ACC112 (cell line): ENCODE measurements at regions not wholly inside any gene's neighbourhood (a gene's known extent, or its start where the extent isn't known, plus 50 kb on each side); places are given as distances from the start of the nearest gene placed in this dataset.
"Not testable (repeated sequence)": the region's sequence is repeated elsewhere in the genome, so short reads cannot be mapped to it uniquely, and the experiment has no call there.

Source experiments
- H2AFZ ChIP-seq: fragments of 200-600 bp; sonication (generic); one replicate; pipeline ENCODE4 v1.6.0; 2017; ENCODE audit warnings: antibody characterized with exemption, low read length; ENCODE audit not compliant: unreplicated experiment
- H3K27ac ChIP-seq: fragments of 200-600 bp; sonication (generic); 2 replicates; pipeline ENCODE4 v1.5.1; 2014; ENCODE audit warnings: low read depth, mild to moderate bottlenecking, antibody characterized with exemption, low read length, moderate library complexity
- H3K27me3 ChIP-seq: fragments of 200-600 bp; sonication (generic); 2 replicates; pipeline ENCODE4 v1.6.1; 2014; ENCODE audit warnings: mild to moderate bottlenecking, antibody characterized with exemption, low read length, moderate library complexity, mixed read lengths; ENCODE audit not compliant: insufficient read depth
- H3K36me3 ChIP-seq: fragments of 200-600 bp; sonication (generic); 2 replicates; pipeline ENCODE4 v1.6.1; 2016; ENCODE audit warnings: mild to moderate bottlenecking, antibody characterized with exemption, low read length, moderate library complexity, mixed read lengths; ENCODE audit not compliant: insufficient read depth
- H3K4me1 ChIP-seq: fragments of 200-600 bp; sonication (generic); one replicate; pipeline ENCODE4 v1.6.1; 2016; ENCODE audit warnings: low read length, mixed read lengths; ENCODE audit not compliant: insufficient read depth, unreplicated experiment, control insufficient read depth
- H3K4me3 ChIP-seq: fragments of 200-600 bp; sonication (generic); 2 replicates; pipeline ENCODE4 v1.5.1; 2014; ENCODE audit warnings: mild to moderate bottlenecking, low read depth, low read length
- H3K79me2 ChIP-seq: fragments of 200-600 bp; sonication (generic); one replicate; pipeline ENCODE4 v1.6.0; 2016; ENCODE audit warnings: low read length; ENCODE audit not compliant: control insufficient read depth, unreplicated experiment, insufficient read depth

- H3K36me3 ChIP-seq: no peaks in the 10 kb centered on the region
- H2AFZ ChIP-seq: no peak overlapping the region
- no peak overlapping the region for H3K27ac ChIP-seq
- no peaks in the 10 kb centered on the region for H3K27me3 ChIP-seq
- H3K4me1 ChIP-seq: peaks cover 2% of the 10 kb centered on the region
- no peak overlapping the region for H3K4me3 ChIP-seq
- no peaks in the 10 kb centered on the region for H3K79me2 ChIP-seq
Measured at GRCh38 chr18:60905699-60906098, 427.5 kb upstream of the CDH20 start.

- H3K27ac ChIP-seq: no peak overlapping the region
- H2AFZ ChIP-seq: no peak overlapping the region
- no peak overlapping the region for H3K4me3 ChIP-seq
- peaks cover 3% of the 10 kb centered on the region for H3K4me1 ChIP-seq
- no peaks in the 10 kb centered on the region for H3K79me2 ChIP-seq
- no peaks in the 10 kb centered on the region for H3K36me3 ChIP-seq
- H3K27me3 ChIP-seq: no peaks in the 10 kb centered on the region
Measured at GRCh38 chr18:60910534-60910933, 422.7 kb upstream of the CDH20 start.

- Histone ChIP-seq H3K27ac (no peak overlapping the region), H3K79me2 (no peaks in the 10 kb centered on the region), H3K27me3 (no peaks in the 10 kb centered on the region), H3K36me3 (no peaks in the 10 kb centered on the region), H3K4me3 (no peak overlapping the region), H3K4me1 (peaks cover 3% of the 10 kb centered on the region), H2AFZ (no peak overlapping the region)
Measured at GRCh38 chr18:60911504-60911903, 421.7 kb upstream of the CDH20 start.

- Histone ChIP-seq H3K36me3 (no peaks in the 10 kb centered on the region), H3K79me2 (no peaks in the 10 kb centered on the region), H3K4me1 (peaks cover 3% of the 10 kb centered on the region), H3K4me3 (no peak overlapping the region), H3K27me3 (no peaks in the 10 kb centered on the region), H2AFZ (no peak overlapping the region), H3K27ac (no peak overlapping the region)
Measured at GRCh38 chr18:60915160-60915559, 418.1 kb upstream of the CDH20 start.

GRCh38 chr18:60918862-60919261 is 414.4 kb upstream of the CDH20 start:
- H3K36me3 ChIP-seq, H3K27me3 ChIP-seq, H3K27ac ChIP-seq, H3K4me3 ChIP-seq, H3K79me2 ChIP-seq, H2AFZ ChIP-seq, H3K4me1 ChIP-seq: not testable (repeated sequence)

- no peak overlapping the region for H3K27ac ChIP-seq
- H3K27me3 ChIP-seq: no peaks in the 10 kb centered on the region
- no peak overlapping the region for H3K4me3 ChIP-seq
- H2AFZ ChIP-seq: no peak overlapping the region
- no peaks in the 10 kb centered on the region for H3K79me2 ChIP-seq
- no peaks in the 10 kb centered on the region for H3K4me1 ChIP-seq
- H3K36me3 ChIP-seq: no peaks in the 10 kb centered on the region
Measured at GRCh38 chr18:60925892-60926291, 407.3 kb upstream of the CDH20 start.

GRCh38 chr18:60929966-60930365 is 403.3 kb upstream of the CDH20 start:
- no peak overlapping the region for H3K27ac ChIP-seq
- H3K36me3 ChIP-seq: no peaks in the 10 kb centered on the region
- no peaks in the 10 kb centered on the region for H3K79me2 ChIP-seq
- no peak overlapping the region for H2AFZ ChIP-seq
- H3K4me3 ChIP-seq: no peak overlapping the region
- no peaks in the 10 kb centered on the region for H3K27me3 ChIP-seq
- peaks cover 13% of the 10 kb centered on the region for H3K4me1 ChIP-seq

- H2AFZ ChIP-seq: peak overlapping the region; percentile 50
- H3K79me2 ChIP-seq: no peaks in the 10 kb centered on the region
- peak overlapping the region; percentile 48 for H3K27ac ChIP-seq
- H3K4me1 ChIP-seq: peaks cover 28% of the 10 kb centered on the region
- peak overlapping the region; percentile 29; the same call in 1 of the 2 replicates for H3K4me3 ChIP-seq
- no peaks in the 10 kb centered on the region for H3K27me3 ChIP-seq
- H3K36me3 ChIP-seq: no peaks in the 10 kb centered on the region
Measured at GRCh38 chr18:60935041-60935910, 398.0 kb upstream of the CDH20 start.

GRCh38 chr18:60936101-60936500 is 397.1 kb upstream of the CDH20 start:
- no peak overlapping the region for H3K27ac ChIP-seq
- peak overlapping the region; percentile 50 for H2AFZ ChIP-seq
- H3K79me2 ChIP-seq: no peaks in the 10 kb centered on the region
- no peak overlapping the region for H3K4me3 ChIP-seq
- peaks cover 28% of the 10 kb centered on the region for H3K4me1 ChIP-seq
- H3K27me3 ChIP-seq: no peaks in the 10 kb centered on the region
- H3K36me3 ChIP-seq: no peaks in the 10 kb centered on the region

- no peaks in the 10 kb centered on the region for H3K4me1 ChIP-seq
- H3K27ac ChIP-seq: no peak overlapping the region
- H2AFZ ChIP-seq: peak overlapping the region; percentile 65
- no peaks in the 10 kb centered on the region for H3K79me2 ChIP-seq
- no peaks in the 10 kb centered on the region for H3K27me3 ChIP-seq
- H3K36me3 ChIP-seq: no peaks in the 10 kb centered on the region
- no peak overlapping the region; the same call in 1 of the 2 replicates for H3K4me3 ChIP-seq
Measured at GRCh38 chr18:60943297-60943696, 389.9 kb upstream of the CDH20 start.

GRCh38 chr18:60950634-60951033 is 382.6 kb upstream of the CDH20 start:
- H3K79me2 ChIP-seq: no peaks in the 10 kb centered on the region
- no peak overlapping the region for H2AFZ ChIP-seq
- no peak overlapping the region for H3K27ac ChIP-seq
- no peaks in the 10 kb centered on the region for H3K4me1 ChIP-seq
- no peak overlapping the region for H3K4me3 ChIP-seq
- no peaks in the 10 kb centered on the region for H3K27me3 ChIP-seq
- no peaks in the 10 kb centered on the region for H3K36me3 ChIP-seq
